ENCODE measurements at regions not wholly inside any gene's neighbourhood (a gene's known extent, or its start where the extent isn't known, plus 50 kb on each side); places are given as distances from the start of the nearest gene placed in this dataset.

- Mint-ChIP-seq H3K27me3 (ENCODE audit: low read depth) (no peaks in the 10 kb centered on the region), H3K9me3 (peaks cover 22% of the 10 kb centered on the region), H3K4me1 (no peaks in the 10 kb centered on the region), H3K4me3 (no peak overlapping the region), H3K36me3 (no peaks in the 10 kb centered on the region), H3K27ac (no peak overlapping the region)
- CTCF ChIA-PET: no interaction called here
- POLR2A ChIA-PET: no interaction called here
- ATAC-seq: no peak
- TF ChIP-seq ZNF396 (CRISPR knock-in tag; IDR thresholded peaks at IDR 0.05; ENCODE audit: borderline replicate concordance) (no peak), ZNF263 (CRISPR knock-in tag; IDR thresholded peaks at IDR 0.05; ENCODE audit: low read depth) (no peak), ZMAT4 (CRISPR knock-in tag; IDR thresholded peaks at IDR 0.05) (no peak), CBFB (CRISPR knock-in tag; IDR thresholded peaks at IDR 0.05; ENCODE audit: low read depth) (no peak), HMGXB4 (CRISPR knock-in tag; IDR thresholded peaks at IDR 0.05) (no peak), MAX (CRISPR knock-in tag; IDR thresholded peaks at IDR 0.05) (no peak), ATF6 (CRISPR knock-in tag; IDR thresholded peaks at IDR 0.05) (no peak), GRHL2 (CRISPR knock-in tag; IDR thresholded peaks at IDR 0.05; ENCODE audit: insufficient replicate concordance, severe bottlenecking) (no peak), MLX (CRISPR knock-in tag; IDR thresholded peaks at IDR 0.05) (no peak), NFYB (CRISPR knock-in tag; conservative IDR thresholded peaks at IDR 0.05; ENCODE audit: low read depth) (no peak), ZNF671 (CRISPR knock-in tag; IDR thresholded peaks at IDR 0.05) (no peak), USF1 (CRISPR knock-in tag; IDR thresholded peaks at IDR 0.05) (no peak)
- DNase-seq (ENCODE audit: low spot score): no peak
These were observed 89.3 kb upstream of the SLC38A4 start for GRCh38 chr12:46915082-46915481.

GRCh38 chr12:46915836-46916235 is 90.0 kb upstream of the SLC38A4 start:
- peaks cover 17% of the 10 kb centered on the region for H3K9me3 Mint-ChIP-seq
- ATAC-seq (no peak), DNase-seq (ENCODE audit: low spot score) (no peak)
- H3K27me3 Mint-ChIP-seq (ENCODE audit: low read depth): no peaks in the 10 kb centered on the region
- H3K4me3 Mint-ChIP-seq: no peak overlapping the region
- ChIA-PET POLR2A (no interaction called here), CTCF (no interaction called here)
- no peak overlapping the region for H3K27ac Mint-ChIP-seq
- TF ChIP-seq ESRRA (CRISPR knock-in tag; IDR thresholded peaks at IDR 0.05; ENCODE audit: borderline replicate concordance): no peak
- no peak for TF ChIP-seq KAT7 (CRISPR knock-in tag; IDR thresholded peaks at IDR 0.05; ENCODE audit: borderline replicate concordance)
- no peak for TF ChIP-seq ZNF423 (CRISPR knock-in tag; IDR thresholded peaks at IDR 0.05)
- TF ChIP-seq OVOL2 (CRISPR knock-in tag; IDR thresholded peaks at IDR 0.05; ENCODE audit: borderline replicate concordance): no peak
- no peak for TF ChIP-seq ZBTB21 (CRISPR knock-in tag; IDR thresholded peaks at IDR 0.05; ENCODE audit: borderline replicate concordance)
- no peak for TF ChIP-seq ZNF416 (CRISPR knock-in tag; IDR thresholded peaks at IDR 0.05)
- TF ChIP-seq RELA (CRISPR knock-in tag; IDR thresholded peaks at IDR 0.05; ENCODE audit: borderline replicate concordance): no peak
- no peak for TF ChIP-seq USF1 (CRISPR knock-in tag; IDR thresholded peaks at IDR 0.05)
- TF ChIP-seq SMAD4 (CRISPR knock-in tag; IDR thresholded peaks at IDR 0.05): no peak
- TF ChIP-seq EMX1 (CRISPR knock-in tag; IDR thresholded peaks at IDR 0.05): no peak
- TF ChIP-seq NFE2L1 (CRISPR knock-in tag; IDR thresholded peaks at IDR 0.05): no peak
- TF ChIP-seq JAZF1 (CRISPR knock-in tag; IDR thresholded peaks at IDR 0.05): no peak
- no peak for TF ChIP-seq FOXP4 (CRISPR knock-in tag; IDR thresholded peaks at IDR 0.05)
- TF ChIP-seq ZNF396 (CRISPR knock-in tag; IDR thresholded peaks at IDR 0.05; ENCODE audit: borderline replicate concordance): no peak
- TF ChIP-seq ATF2 (CRISPR knock-in tag; IDR thresholded peaks at IDR 0.05; ENCODE audit: borderline replicate concordance, low read depth): no peak
- H3K4me1 Mint-ChIP-seq: no peaks in the 10 kb centered on the region
- no peaks in the 10 kb centered on the region for H3K36me3 Mint-ChIP-seq

Measured in WTC11 (cell line).